Renal cortical epithelial cell (primary cell): ENCODE measurements at regions not wholly inside any gene's neighbourhood (a gene's known extent, or its start where the extent isn't known, plus 50 kb on each side); places are given as distances from the start of the nearest gene placed in this dataset.

Experiments
- DNase-seq: peaks from one replicate; pipeline ENCODE4 v3.0.0-alpha.2; 2011; ENCODE audit warnings: low read depth

- DNase-seq = no peak
Measured at GRCh38 chr2:78941751-78942150, 83.8 kb upstream of the REG3G start.

- no peak for DNase-seq
Measured at GRCh38 chr2:78963881-78964280, 61.6 kb upstream of the REG3G start.

GRCh38 chr2:78967294-78967693 is 58.2 kb upstream of the REG3G start:
- no peak for DNase-seq

- no peak for DNase-seq
Measured at GRCh38 chr2:78973630-78974029, 51.9 kb upstream of the REG3G start.
